AG04449 (cell line): ENCODE measurements at regions not wholly inside any gene's neighbourhood (a gene's known extent, or its start where the extent isn't known, plus 50 kb on each side); places are given as distances from the start of the nearest gene placed in this dataset.
A peak's percentile ranks its signal among the peaks of the same experiment; 100 is the strongest.

Experiments
- CTCF ChIA-PET: fragments of 350-600 bp; formaldehyde crosslinking; extraction: SDS; loops from one replicate; lab custom pipeline; 2021; ENCODE audit warnings: antibody characterized with exemption; lab: Yijun Ruan, JAX
- POLR2A ChIA-PET: fragments of 400-600, 350-600 bp; formaldehyde crosslinking; extraction: SDS; loops from one replicate; lab custom pipeline; 2020; ENCODE audit warnings: antibody characterized with exemption, inconsistent platforms; lab: Yijun Ruan, JAX
- DNase-seq: peaks from one replicate; pipeline ENCODE4 v3.0.0-alpha.2; 2010; ENCODE audit warnings: low read depth, low spot score
- H3K4me3 ChIP-seq: 2 replicates; pipeline ENCODE4 v1.5.1; 2011; ENCODE audit warnings: low read depth, mild to moderate bottlenecking, control low read depth, low read length
- TF ChIP-seq, protein P1 (sequence below): IDR thresholded peaks from one replicate; pipeline ENCODE4 v1.5.1; 2011; ENCODE audit warnings: mild to moderate bottlenecking, moderate library complexity, low read length, control low read depth, inconsistent platforms; ENCODE audit not compliant: insufficient read depth; ENCODE audit errors: missing control alignments

DNA sequence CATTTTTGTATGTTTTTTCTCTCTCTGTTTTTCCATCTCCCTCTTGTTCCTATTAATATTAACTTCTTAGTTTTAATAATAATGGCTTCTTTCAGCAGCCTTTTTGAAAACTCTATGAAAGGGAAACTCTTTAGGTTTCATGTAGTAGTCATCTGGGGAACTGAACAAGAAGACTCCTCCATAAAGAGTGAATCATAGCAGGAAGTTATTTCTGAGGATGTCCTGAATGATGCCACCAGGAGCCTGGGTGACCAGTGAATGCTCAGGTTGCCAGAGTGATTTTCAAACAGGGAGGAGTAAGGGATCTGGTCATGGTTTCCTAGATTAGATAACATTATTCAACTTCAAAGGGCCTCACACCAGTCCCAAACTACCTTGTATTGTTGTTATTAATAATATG, 212.8 kb upstream of the PDE5A start:
- ChIA-PET POLR2A (no interaction called here), CTCF (no interaction called here)
- DNase-seq = no peak
- TF ChIP-seq, protein P1, sequence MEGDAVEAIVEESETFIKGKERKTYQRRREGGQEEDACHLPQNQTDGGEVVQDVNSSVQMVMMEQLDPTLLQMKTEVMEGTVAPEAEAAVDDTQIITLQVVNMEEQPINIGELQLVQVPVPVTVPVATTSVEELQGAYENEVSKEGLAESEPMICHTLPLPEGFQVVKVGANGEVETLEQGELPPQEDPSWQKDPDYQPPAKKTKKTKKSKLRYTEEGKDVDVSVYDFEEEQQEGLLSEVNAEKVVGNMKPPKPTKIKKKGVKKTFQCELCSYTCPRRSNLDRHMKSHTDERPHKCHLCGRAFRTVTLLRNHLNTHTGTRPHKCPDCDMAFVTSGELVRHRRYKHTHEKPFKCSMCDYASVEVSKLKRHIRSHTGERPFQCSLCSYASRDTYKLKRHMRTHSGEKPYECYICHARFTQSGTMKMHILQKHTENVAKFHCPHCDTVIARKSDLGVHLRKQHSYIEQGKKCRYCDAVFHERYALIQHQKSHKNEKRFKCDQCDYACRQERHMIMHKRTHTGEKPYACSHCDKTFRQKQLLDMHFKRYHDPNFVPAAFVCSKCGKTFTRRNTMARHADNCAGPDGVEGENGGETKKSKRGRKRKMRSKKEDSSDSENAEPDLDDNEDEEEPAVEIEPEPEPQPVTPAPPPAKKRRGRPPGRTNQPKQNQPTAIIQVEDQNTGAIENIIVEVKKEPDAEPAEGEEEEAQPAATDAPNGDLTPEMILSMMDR = no peak
- no peak overlapping the region for H3K4me3 ChIP-seq

DNA sequence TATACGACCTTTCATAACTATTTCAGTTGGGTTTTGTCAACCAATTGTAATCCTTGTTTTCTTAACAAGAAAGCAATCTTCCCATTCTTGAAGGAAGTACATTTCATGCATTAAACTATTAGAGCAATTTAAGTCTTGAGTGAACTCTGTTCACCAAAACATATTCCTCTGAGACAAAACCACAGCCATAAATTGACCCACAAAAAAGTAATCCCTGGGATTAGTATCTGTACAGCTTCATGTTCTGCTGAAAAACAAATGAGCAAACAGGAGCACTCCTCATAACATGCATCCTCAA, 207.0 kb upstream of the PDE5A start:
- peak; percentile 60 for DNase-seq
- CTCF ChIA-PET = no interaction called here
- TF ChIP-seq, protein P1 = no peak
- no peak overlapping the region for H3K4me3 ChIP-seq
- POLR2A ChIA-PET = no interaction called here

DNA sequence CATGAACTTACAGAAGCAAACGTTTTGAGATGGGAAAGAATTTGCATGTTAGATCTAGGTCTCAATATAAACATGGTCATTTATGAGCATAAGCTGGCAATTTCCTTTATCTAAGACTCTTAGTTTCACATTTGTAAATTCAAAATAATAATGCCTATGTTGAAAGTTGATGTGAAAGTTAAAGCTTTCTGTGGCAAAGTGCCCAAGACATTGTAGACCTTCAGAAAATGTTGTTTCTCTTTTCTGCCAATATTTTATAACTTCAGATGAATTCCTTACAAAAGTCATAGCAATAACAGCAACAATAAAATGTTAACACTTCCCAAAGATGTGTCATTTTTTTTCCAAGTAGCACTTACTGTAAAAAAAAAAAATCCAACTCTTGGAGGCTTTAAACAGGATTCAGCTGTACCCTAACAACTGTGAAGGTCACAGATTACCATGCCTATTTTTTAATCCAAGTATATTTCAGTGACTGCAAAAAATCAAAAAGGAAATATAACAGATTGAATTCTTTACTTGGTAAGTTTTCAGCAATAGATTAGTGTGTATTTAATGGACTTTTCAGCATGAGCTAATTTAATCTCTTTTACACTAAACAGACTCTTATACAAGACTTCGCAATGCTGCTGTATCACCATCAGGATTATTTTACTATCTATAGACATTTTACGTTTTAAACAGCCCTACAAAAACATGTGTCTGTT, 206.5 kb upstream of the PDE5A start:
- TF ChIP-seq, protein P1 = no peak
- no peak for DNase-seq
- POLR2A ChIA-PET = no interaction called here
- CTCF ChIA-PET = no interaction called here
- no peak overlapping the region for H3K4me3 ChIP-seq

DNA sequence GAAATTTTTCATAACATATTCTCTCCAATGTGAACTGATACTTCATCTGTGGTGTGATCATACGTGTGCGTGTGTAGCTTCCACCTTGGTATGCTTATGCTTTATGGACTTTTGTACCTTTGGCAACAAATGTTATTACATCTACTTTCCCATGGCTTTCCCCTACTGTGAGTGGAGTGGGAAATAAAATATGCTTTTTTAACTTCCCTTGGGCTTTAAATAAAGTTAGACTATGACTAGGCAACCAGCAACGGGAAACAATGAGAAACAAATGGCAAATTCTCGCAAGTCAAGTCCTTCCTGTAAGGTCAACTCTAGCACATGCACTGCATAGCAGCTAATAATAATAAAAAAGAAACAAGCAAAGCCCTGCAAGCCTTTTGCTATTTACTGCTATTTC, 205.0 kb upstream of the PDE5A start:
- DNase-seq = no peak
- CTCF ChIA-PET = no interaction called here

DNA sequence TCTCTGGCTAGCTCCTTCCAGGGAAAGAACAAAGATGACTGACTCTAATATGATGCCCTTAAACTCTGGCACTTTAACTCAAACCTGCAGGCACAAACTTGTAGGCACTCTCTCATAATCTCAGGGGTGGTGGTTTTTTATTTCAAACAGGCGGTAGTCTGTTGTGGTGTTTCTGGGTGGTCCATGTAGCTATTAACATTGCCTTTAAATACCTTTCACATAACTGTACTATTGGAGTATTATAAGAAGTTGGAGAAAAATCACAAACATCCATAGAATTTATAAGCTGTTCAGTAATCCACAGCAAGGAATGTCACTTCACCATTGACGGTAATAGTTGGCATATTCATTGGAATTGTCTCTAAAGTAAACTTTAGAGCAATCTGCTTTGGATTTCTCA, 204.2 kb upstream of the PDE5A start:
- ChIA-PET CTCF (no interaction called here), POLR2A (no interaction called here)
- DNase-seq = no peak
- H3K4me3 ChIP-seq = no peak overlapping the region
- TF ChIP-seq, protein P1 = no peak

More for the DNA sequence above, 205.0 kb upstream of the PDE5A start:
- TF ChIP-seq, protein P1 = no peak
- POLR2A ChIA-PET = no interaction called here
- H3K4me3 ChIP-seq = no peak overlapping the region

DNA sequence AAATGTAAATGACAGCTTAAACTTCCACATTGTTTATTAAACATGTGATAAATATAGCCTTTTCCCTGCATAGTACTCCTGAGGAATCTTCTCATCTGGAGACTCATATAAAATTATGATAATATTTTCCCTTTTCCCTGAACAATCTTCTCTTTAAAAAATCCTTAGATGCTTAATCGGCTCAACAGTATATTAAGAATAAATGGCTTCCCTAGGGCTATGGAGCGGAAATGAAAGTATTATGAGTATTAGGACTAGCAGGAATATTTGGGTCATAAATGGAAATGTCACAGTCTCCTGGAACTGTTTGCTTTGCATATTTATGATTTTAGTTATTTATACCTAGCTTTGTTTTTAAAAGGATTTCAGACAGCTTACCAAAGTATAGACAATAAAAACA, 200.7 kb upstream of the PDE5A start:
- TF ChIP-seq, protein P1 = no peak

More for the DNA sequence above, 200.7 kb upstream of the PDE5A start:
- no peak overlapping the region for H3K4me3 ChIP-seq
- POLR2A ChIA-PET = no interaction called here
- DNase-seq = no peak
- CTCF ChIA-PET = no interaction called here
